CD14-positive monocyte (primary cell): ENCODE measurements at regions not wholly inside any gene's neighbourhood (a gene's known extent, or its start where the extent isn't known, plus 50 kb on each side); places are given as distances from the start of the nearest gene placed in this dataset.

Experiments
- DNase-seq, 3 donors: peaks; one replicate each; pipeline ENCODE4 v3.0.0-alpha.2; 2011 to 2022
- H2AFZ ChIP-seq: 2 replicates; pipeline ENCODE4 v1.6.0; 2012; ENCODE audit warnings: mild to moderate bottlenecking, low read depth, low read length, inconsistent platforms; ENCODE audit not compliant: insufficient read depth, poor library complexity, severe bottlenecking
- H3K27ac ChIP-seq, 2 donors: 1 replicate in 1 of 2; 2 replicates in 1 of 2; pipeline ENCODE4 v1.5.1; 2012 to 2013; ENCODE audit warnings: low read length in 2 of 2, control low read depth in 1 of 2, inconsistent platforms in 1 of 2, low read depth in 1 of 2, mild to moderate bottlenecking in 1 of 2
- H3K27me3 ChIP-seq, 2 donors: one replicate each; pipeline versions ENCODE4 v1.6.0 to v1.6.1; 2011 to 2013; ENCODE audit warnings: low read length in 2 of 2; ENCODE audit not compliant: control insufficient read depth in 2 of 2, insufficient read depth in 2 of 2
- H3K36me3 ChIP-seq, 2 donors: replicated peaks in 1 of 2; 1 replicate in 1 of 2; 2 replicates in 1 of 2; pipeline versions ENCODE4 v1.5.1 to v1.6.1; 2012 to 2013; ENCODE audit warnings: low read length in 2 of 2, control low read depth in 1 of 2, inconsistent platforms in 1 of 2, mild to moderate bottlenecking in 1 of 2; ENCODE audit not compliant: insufficient read depth in 2 of 2, control insufficient read depth in 1 of 2
- H3K4me1 ChIP-seq, 2 donors: 1 replicate in 1 of 2; 2 replicates in 1 of 2; pipeline versions ENCODE4 v1.5.1 to v1.6.1; 2012 to 2013; ENCODE audit warnings: low read length in 2 of 2, control low read depth in 1 of 2, inconsistent platforms in 1 of 2, mild to moderate bottlenecking in 1 of 2, moderate library complexity in 1 of 2; ENCODE audit not compliant: insufficient read depth in 2 of 2, control insufficient read depth in 1 of 2
- H3K4me2 ChIP-seq: replicated peaks from 2 replicates; pipeline ENCODE3; 2012; ENCODE audit warnings: low read length, moderate library complexity, mild to moderate bottlenecking; ENCODE audit not compliant: poor library complexity, severe bottlenecking; ENCODE audit errors: extremely low read depth
- H3K4me3 ChIP-seq, 3 experiments: fragments of 200-600 bp in 1 of 3; sonication (generic) in 1 of 3; replicated peaks in 1 of 3; 1 replicate in 2 of 3; 2 replicates in 1 of 3; pipeline ENCODE4 v1.5.1; 2011 to 2013; ENCODE audit warnings: low read length in 3 of 3, mild to moderate bottlenecking in 3 of 3, control low read depth in 2 of 3, low read depth in 2 of 3, inconsistent platforms in 1 of 3, moderate library complexity in 1 of 3
- H3K79me2 ChIP-seq: 2 replicates; pipeline ENCODE4 v1.6.0; 2012; ENCODE audit warnings: mild to moderate bottlenecking, control low read depth, inconsistent platforms, low read length, moderate library complexity; ENCODE audit not compliant: insufficient read depth
- H3K9ac ChIP-seq: 2 replicates; pipeline ENCODE4 v1.6.0; 2017; ENCODE audit warnings: low read length, mild to moderate bottlenecking; ENCODE audit not compliant: insufficient read depth, poor library complexity, severe bottlenecking
- H3K9me3 ChIP-seq, 2 donors: replicated peaks in 1 of 2; 1 replicate in 1 of 2; 2 replicates in 1 of 2; pipeline versions ENCODE4 v1.5.1 to v1.6.1; 2012 to 2013; ENCODE audit warnings: low read length in 2 of 2, control low read depth in 1 of 2; ENCODE audit not compliant: control insufficient read depth in 1 of 2, insufficient read depth in 1 of 2
- H4K20me1 ChIP-seq: 2 replicates; pipeline ENCODE4 v1.6.0; 2012; ENCODE audit warnings: mild to moderate bottlenecking, low read length, control low read depth, moderate library complexity; ENCODE audit not compliant: insufficient read depth
- H3K27ac Mint-ChIP-seq, 7 donors: one replicate each; pipeline ENCODE4 v1.8.0; 2020; ENCODE audit warnings: mild to moderate bottlenecking in 7 of 7, mixed read lengths in 7 of 7, moderate library complexity in 6 of 7, inconsistent platforms in 2 of 7
- H3K27me3 Mint-ChIP-seq, 3 donors: one replicate each; pipeline ENCODE4 v1.8.0; 2021 to 2022; ENCODE audit warnings: low read depth in 3 of 3, mild to moderate bottlenecking in 3 of 3, mixed read lengths in 3 of 3, moderate library complexity in 3 of 3, inconsistent platforms in 1 of 3
- H3K36me3 Mint-ChIP-seq, 2 donors: one replicate each; pipeline ENCODE4 v1.8.0; 2020; ENCODE audit warnings: mixed read lengths in 2 of 2, inconsistent platforms in 1 of 2, mild to moderate bottlenecking in 1 of 2
- H3K4me1 Mint-ChIP-seq: one replicate; pipeline ENCODE4 v1.8.0; 2020; ENCODE audit warnings: mild to moderate bottlenecking, mixed read lengths
- H3K4me3 Mint-ChIP-seq, 2 donors: one replicate each; pipeline ENCODE4 v1.8.0; 2020; ENCODE audit warnings: mild to moderate bottlenecking in 2 of 2, mixed read lengths in 2 of 2, moderate library complexity in 1 of 2
- H3K9me3 Mint-ChIP-seq, 7 donors: one replicate each; pipeline ENCODE4 v1.8.0; 2020 to 2022; ENCODE audit warnings: mixed read lengths in 7 of 7, mild to moderate bottlenecking in 6 of 7, moderate library complexity in 6 of 7, inconsistent platforms in 2 of 7
- CTCF ChIP-seq: fragments of 200-600 bp; IDR thresholded peaks from one replicate; pipeline ENCODE4 v1.8.0; 2022; ENCODE audit warnings: antibody characterized with exemption, mild to moderate bottlenecking
- WGBS: methylation state at CpG from one replicate; pipeline ENCODE4 v1.1.5; 2013; ENCODE audit warnings: missing lambda C conversion rate; ENCODE audit not compliant: insufficient coverage; 5-methylcytosine and 5-hydroxymethylcytosine counted together
- intact Hi-C, 2 donors: fragments of 100-400 bp; cut with micrococcal nuclease; formaldehyde crosslinking; loops; one replicate each; pipeline versions ENCODE4 v1.15.0 to v1.15.1; 2023

DNA sequence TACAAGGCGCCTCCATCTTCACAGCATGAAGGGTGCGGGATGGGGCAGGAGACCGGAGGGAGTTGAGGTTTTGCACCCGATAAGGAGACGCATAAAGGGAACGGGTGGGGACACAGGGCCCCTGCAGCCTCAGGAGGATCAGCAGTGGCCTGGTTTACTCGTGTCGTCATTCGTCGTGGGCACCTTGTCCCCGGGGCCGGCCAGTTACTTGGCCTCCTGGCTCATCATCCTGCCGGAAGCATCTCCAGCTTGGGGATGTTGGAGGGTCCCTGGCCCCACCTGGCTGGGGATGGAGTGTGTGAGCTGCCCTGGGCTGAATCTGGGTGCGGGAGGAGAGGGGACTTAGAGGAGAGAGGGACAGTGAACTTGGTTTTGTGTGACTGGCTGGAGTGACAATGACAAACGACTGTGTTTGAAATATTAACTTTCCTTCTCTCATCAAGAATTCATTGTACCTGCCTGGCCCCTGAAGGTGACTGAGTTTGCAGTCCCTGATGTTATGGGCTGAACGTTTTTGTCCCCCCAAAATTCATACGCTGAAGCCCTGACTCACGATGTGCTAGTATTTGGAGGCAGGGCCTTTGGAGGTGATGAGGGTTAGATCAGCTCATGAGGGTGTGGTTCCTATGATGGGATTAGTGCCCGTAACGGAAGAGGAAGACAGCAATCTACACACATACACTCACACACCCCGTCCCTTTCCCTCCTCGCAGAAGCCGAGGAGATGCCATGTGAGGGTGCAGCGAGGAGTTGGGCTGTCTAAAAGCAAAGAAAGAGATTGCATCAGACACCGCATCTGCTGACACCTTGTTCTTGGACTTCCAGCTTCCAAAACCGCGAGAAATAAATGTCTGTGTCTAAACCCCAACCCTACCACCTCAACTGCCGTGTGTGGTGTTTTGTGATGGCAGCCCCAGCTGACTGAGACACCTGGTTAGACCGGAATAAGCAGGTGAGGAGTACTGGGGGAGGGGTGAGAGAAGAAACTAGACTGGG, 65.0 kb upstream of the MAP3K4 start:
- H4K20me1 ChIP-seq = no peaks in the 10 kb centered on the region
- peaks cover 4% of the 10 kb centered on the region for H3K4me1 Mint-ChIP-seq
- no peaks in the 10 kb centered on the region for H3K9me3 ChIP-seq
- no peaks in the 10 kb centered on the region for H3K36me3 Mint-ChIP-seq
- peak overlapping the region in 1 of 7 donors; percentile 27 for H3K27ac Mint-ChIP-seq
- TF ChIP-seq CTCF = no peak
- H3K4me3 Mint-ChIP-seq = no peak overlapping the region
- no peak overlapping the region for H3K9ac ChIP-seq
- H3K36me3 ChIP-seq = no peaks in the 10 kb centered on the region
- peaks cover 9 to 21% (median 9%) of the 10 kb centered on the region in 3 donors for H3K27me3 Mint-ChIP-seq
- H3K79me2 ChIP-seq = no peaks in the 10 kb centered on the region
- intact Hi-C loops = no loop called here
- H3K4me2 ChIP-seq = no peak overlapping the region
- peaks cover 6 to 10% of the 10 kb centered on the region in 2 donors for H3K27me3 ChIP-seq
- no peak overlapping the region for H2AFZ ChIP-seq
- WGBS = 91% methylated on average over 10 of the region's 29 CpGs
- peaks cover 8 to 10% of the 10 kb centered on the region in 2 donors for H3K4me1 ChIP-seq
- peaks cover 0 to 2% (median 0%) of the 10 kb centered on the region in 7 donors for H3K9me3 Mint-ChIP-seq
- no peak for DNase-seq
- H3K4me3 ChIP-seq = no peak overlapping the region
- H3K27ac ChIP-seq = no peak overlapping the region

DNA sequence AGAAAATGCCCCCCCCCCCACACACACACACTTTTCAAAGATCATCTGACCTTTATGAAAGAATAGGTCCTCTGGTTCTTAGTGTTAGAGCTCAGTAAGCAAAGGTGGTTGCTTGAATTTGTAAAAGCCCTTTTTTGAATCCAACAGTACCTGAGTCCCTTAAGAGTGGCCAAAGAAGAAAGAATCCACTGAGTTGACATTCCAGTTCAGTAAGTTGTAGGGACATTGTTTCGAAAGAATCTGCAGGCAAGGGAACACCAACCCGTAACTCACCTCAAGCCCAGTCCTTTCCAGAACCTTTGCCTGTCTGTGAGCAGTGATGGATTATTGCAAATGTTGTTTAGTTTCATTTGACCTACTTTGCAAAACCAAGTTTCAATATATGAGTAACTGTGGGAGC, 64.2 kb upstream of the MAP3K4 start:
- H3K4me3 Mint-ChIP-seq = no peak overlapping the region
- H3K27me3 Mint-ChIP-seq = peaks cover 12 to 27% (median 15%) of the 10 kb centered on the region in 3 donors

More for the DNA sequence above, 64.2 kb upstream of the MAP3K4 start:
- H3K79me2 ChIP-seq = no peaks in the 10 kb centered on the region
- DNase-seq = no peak
- H3K4me1 ChIP-seq = peaks cover 8 to 10% of the 10 kb centered on the region in 2 donors
- no peaks in the 10 kb centered on the region for H3K36me3 Mint-ChIP-seq
- intact Hi-C loops = no loop called here
- no peaks in the 10 kb centered on the region for H3K36me3 ChIP-seq
- no peaks in the 10 kb centered on the region for H4K20me1 ChIP-seq
- H3K9me3 ChIP-seq = no peaks in the 10 kb centered on the region
- no peak overlapping the region for H3K9ac ChIP-seq
- H3K4me1 Mint-ChIP-seq = peaks cover 7% of the 10 kb centered on the region
- H3K9me3 Mint-ChIP-seq = peaks cover 0 to 2% (median 0%) of the 10 kb centered on the region in 7 donors
- H3K27ac Mint-ChIP-seq = no peak overlapping the region
- no peak overlapping the region for H3K4me3 ChIP-seq
- no peak overlapping the region for H3K4me2 ChIP-seq
- WGBS = no CpG with 5 or more reads among the region's 2 CpGs
- no peak overlapping the region for H3K27ac ChIP-seq
- peaks cover 8 to 11% of the 10 kb centered on the region in 2 donors for H3K27me3 ChIP-seq
- H2AFZ ChIP-seq = no peak overlapping the region
- TF ChIP-seq CTCF = no peak
